Ovary (tissue), 7 donors: ENCODE measurements at regions not wholly inside any gene's neighbourhood (a gene's known extent, or its start where the extent isn't known, plus 50 kb on each side); places are given as distances from the start of the nearest gene placed in this dataset.

Experiments
- DNase-seq, 5 donors: peaks; one replicate each; pipeline ENCODE4 v3.0.0-alpha.2; 2019 to 2020
- H3K27ac ChIP-seq, 2 donors: fragments of 200-600 bp; one replicate each; pipeline versions ENCODE4 v1.5.1 to v1.8.0; 2019 to 2022
- H3K27me3 ChIP-seq: fragments of 200-600 bp; one replicate; pipeline ENCODE4 v1.8.0; 2022
- H3K36me3 ChIP-seq: fragments of 200-600 bp; sonication (generic); one replicate; pipeline ENCODE4 v1.5.1; 2019
- H3K4me1 ChIP-seq: one replicate; pipeline ENCODE4 v1.8.1; 2013; ENCODE audit warnings: mild to moderate bottlenecking, moderate library complexity; ENCODE audit not compliant: insufficient read depth
- H3K4me3 ChIP-seq: fragments of 200-600 bp; sonication (generic); one replicate; pipeline ENCODE4 v1.5.1; 2017
- H3K9me3 ChIP-seq, 2 donors: fragments of 200-600 bp in 1 of 2; sonication (generic) in 1 of 2; one replicate each; pipeline versions ENCODE4 v1.5.1 to v1.8.1; 2013 to 2019; ENCODE audit warnings: mild to moderate bottlenecking in 1 of 2, moderate library complexity in 1 of 2
- CTCF ChIP-seq, 3 donors: fragments of 450-650 bp in 2 of 3; fragments of 200-600 bp in 1 of 3; IDR thresholded peaks; one replicate each; pipeline versions ENCODE4 v1.5.1 to v1.8.0; 2016 to 2022; ENCODE audit warnings: antibody characterized with exemption in 3 of 3, mild to moderate bottlenecking in 1 of 3
- EP300 ChIP-seq: sonication (generic); formaldehyde crosslinking; IDR thresholded peaks from one replicate; pipeline ENCODE4 v1.6.1; 2017; ENCODE audit warnings: antibody characterized with exemption
- POLR2A ChIP-seq: fragments of 450-650 bp; IDR thresholded peaks from one replicate; pipeline ENCODE4 v1.6.1; 2017; ENCODE audit warnings: antibody characterized with exemption, mild to moderate bottlenecking, moderate library complexity
- WGBS, 3 donors: extraction: QIAGEN DNeasy Blood & Tissue Kit in 1 of 3; methylation state at CpG; one replicate each; pipeline versions ENCODE4 v1.1.5 to v1.1.7; 2013 to 2017; 5-methylcytosine and 5-hydroxymethylcytosine counted together
- intact Hi-C, 4 donors: fragments of 100-400 bp; cut with DNase I; formaldehyde crosslinking; loops; one replicate each; pipeline versions ENCODE4 v1.11.0 to v1.15.1; 2022 to 2023
- donor health status: DM: no; HTN: no; CAD: no; lungs with moderate emphysema.
- donor health status: DM: no; HTN: no; CAD: no.
- donor health status: Bipolar disorder and iron deficiency.
- donor health status: DM: no; HTN: no; CAD: no.
- donor health status: DM: yes; HTN: yes; CAD: no.

DNA sequence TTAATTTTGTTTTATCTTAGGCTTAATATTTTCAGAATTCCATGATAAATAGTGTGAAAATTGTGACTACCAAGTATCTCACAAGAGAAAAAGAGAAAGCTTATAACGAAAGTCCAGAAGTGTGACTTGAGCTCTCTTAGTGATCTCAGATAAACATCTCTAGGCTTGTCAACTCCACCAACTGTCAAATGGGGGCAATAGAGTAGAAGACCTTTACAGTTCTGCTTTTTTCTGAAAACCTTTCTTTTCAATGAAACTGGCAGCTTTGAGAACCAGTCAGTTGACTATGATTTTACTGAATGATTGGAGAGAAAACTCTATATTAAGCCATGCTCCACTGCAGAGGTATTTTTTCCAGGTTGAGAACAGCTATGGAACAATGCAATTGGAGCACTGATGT is 119.2 kb upstream of the TP63 start:
- Histone ChIP-seq H3K4me3 (no peak overlapping the region), H3K27me3 (no peaks in the 10 kb centered on the region), H3K9me3 (no peaks in the 10 kb centered on the region), H3K36me3 (no peaks in the 10 kb centered on the region), H3K4me1 (no peaks in the 10 kb centered on the region), H3K27ac (no peak overlapping the region)
- TF ChIP-seq EP300 (no peak), CTCF (IDR thresholded peaks at IDR 0.05) (no peak), POLR2A (no peak)
- no peak for DNase-seq
- 47 to 95% (median 91%) methylated on average over 1 of the region's 1 CpG for WGBS, 3 donors
- intact Hi-C loops = no loop called here

- Histone ChIP-seq H3K9me3 (no peaks in the 10 kb centered on the region), H3K4me1 (no peaks in the 10 kb centered on the region), H3K27ac (no peak overlapping the region), H3K36me3 (no peaks in the 10 kb centered on the region), H3K4me3 (no peak overlapping the region), H3K27me3 (no peaks in the 10 kb centered on the region)
- no peak for DNase-seq
- intact Hi-C loops = no loop called here
- TF ChIP-seq POLR2A (no peak), EP300 (no peak), CTCF (IDR thresholded peaks at IDR 0.05) (no peak)
Measured at GRCh38 chr3:189512821-189513220, 118.4 kb upstream of the TP63 start.

DNA sequence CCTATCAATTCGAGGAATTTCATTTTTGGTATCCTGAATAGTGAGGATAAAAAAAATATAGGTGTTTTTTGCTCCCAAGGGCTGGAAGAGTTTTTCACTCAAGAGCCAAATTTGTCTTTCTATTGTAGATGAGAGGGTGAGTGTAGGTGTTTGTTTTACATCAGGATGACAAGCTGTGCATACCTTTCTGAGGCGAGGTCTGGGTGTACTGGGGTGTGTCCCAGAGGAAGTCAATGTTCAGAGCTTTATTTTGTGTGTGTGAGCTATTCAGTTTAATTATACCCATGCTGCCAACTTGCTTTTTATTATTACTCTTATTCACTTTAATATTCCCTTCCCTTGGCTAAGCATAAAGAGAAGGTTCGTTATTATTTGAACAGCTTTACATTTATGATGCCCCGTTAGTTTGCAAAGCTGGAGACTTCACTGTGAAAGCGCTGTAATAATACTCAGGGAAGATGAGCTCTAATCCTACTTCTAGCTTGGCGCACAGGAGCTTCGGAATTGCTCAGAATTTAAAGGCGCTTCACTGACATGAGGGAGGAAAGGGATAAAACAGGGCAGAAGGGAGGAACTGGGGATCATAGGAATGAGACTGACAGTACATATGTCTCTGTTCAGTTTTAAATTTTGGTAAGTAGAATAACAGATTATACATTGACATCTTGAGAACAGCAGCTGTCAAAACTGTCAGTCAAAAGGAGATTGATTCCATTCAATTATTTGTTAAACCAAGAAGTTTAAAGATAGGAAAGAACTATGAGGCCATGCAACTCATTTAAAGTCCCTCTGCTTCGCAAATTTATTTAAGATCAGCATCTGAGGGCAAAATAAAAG is 117.7 kb upstream of the TP63 start:
- intact Hi-C loops = no loop called here
- Histone ChIP-seq H3K27ac (no peak overlapping the region), H3K27me3 (no peaks in the 10 kb centered on the region), H3K9me3 (no peaks in the 10 kb centered on the region), H3K4me1 (no peaks in the 10 kb centered on the region), H3K4me3 (no peak overlapping the region), H3K36me3 (no peaks in the 10 kb centered on the region)
- DNase-seq = no peak
- 72 to 88% (median 81%) methylated on average over 9 of the region's 9 CpGs for WGBS, 3 donors
- TF ChIP-seq POLR2A (no peak), CTCF (IDR thresholded peaks at IDR 0.05) (no peak), EP300 (no peak)

DNA sequence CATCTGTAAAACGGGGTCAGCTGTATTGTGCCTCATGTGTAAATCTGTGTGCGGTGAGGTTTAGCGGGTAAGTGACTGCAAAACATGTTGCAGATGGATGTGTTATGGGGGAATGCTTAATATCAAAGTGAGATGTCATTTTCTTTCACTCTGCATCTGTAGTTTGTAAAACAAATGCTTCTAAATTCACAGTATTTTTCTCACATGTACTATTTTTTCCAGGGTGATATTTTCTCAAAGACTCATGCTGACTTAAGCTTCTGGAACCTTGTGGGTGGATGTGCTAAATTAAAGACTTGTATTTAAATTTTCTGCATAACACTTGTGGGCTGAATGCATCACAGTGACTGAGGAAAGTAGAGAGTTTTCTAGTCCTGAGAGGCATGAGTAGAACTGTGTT is 115.2 kb upstream of the TP63 start:
- H3K27ac ChIP-seq = no peak overlapping the region
- no peaks in the 10 kb centered on the region for H3K9me3 ChIP-seq
- intact Hi-C loops = no loop called here
- H3K4me3 ChIP-seq = no peak overlapping the region
- no peak for DNase-seq
- no peaks in the 10 kb centered on the region for H3K4me1 ChIP-seq
- 12 to 24% (median 14%) methylated on average over 3 of the region's 3 CpGs for WGBS, 3 donors
- H3K27me3 ChIP-seq = no peaks in the 10 kb centered on the region
- no peaks in the 10 kb centered on the region for H3K36me3 ChIP-seq
- TF ChIP-seq CTCF (IDR thresholded peaks at IDR 0.05) (no peak), POLR2A (no peak), EP300 (no peak)
